SK-N-SH (cell line): ENCODE measurements at regions not wholly inside any gene's neighbourhood (a gene's known extent, or its start where the extent isn't known, plus 50 kb on each side); places are given as distances from the start of the nearest gene placed in this dataset.

ENCODE experiments used
- CTCF ChIA-PET: fragments of 300-600, 350-600 bp; formaldehyde crosslinking; extraction: SDS; loops from one replicate; lab custom pipeline; 2021; lab: Yijun Ruan, JAX
- POLR2A ChIA-PET: fragments of 350-600 bp; sonication (Branson Sonifier 250); formaldehyde crosslinking; extraction: SDS; loops from one replicate; lab custom pipeline; 2020; ENCODE audit warnings: antibody characterized with exemption, inconsistent platforms; lab: Yijun Ruan, JAX
- DNase-seq: peaks from one replicate; pipeline ENCODE4 v3.0.0; 2012
- H2AFZ ChIP-seq: fragments of 200-600 bp; sonication (generic); 2 replicates; pipeline ENCODE4 v1.8.1; 2016; ENCODE audit warnings: antibody characterized with exemption, mild to moderate bottlenecking, low read depth
- H3F3A ChIP-seq: fragments of 200-600 bp; sonication (generic); replicated peaks from 2 replicates; pipeline ENCODE3; 2016; ENCODE audit warnings: antibody characterized with exemption, mild to moderate bottlenecking; ENCODE audit not compliant: insufficient read depth
- H3K27ac ChIP-seq, 2 experiments: fragments of 200-500 bp in 1 of 2; fragments of 200-600 bp in 1 of 2; sonication (Bioruptor generic) in 1 of 2; sonication (generic), shearing (Covaris generic) in 1 of 2; 2 replicates each; pipeline versions ENCODE4 v1.5.1 to v1.6.1; 2014 to 2016; ENCODE audit warnings: low read depth in 2 of 2, inconsistent platforms in 1 of 2, low read length in 1 of 2, mild to moderate bottlenecking in 1 of 2, mixed read lengths in 1 of 2
- H3K27me3 ChIP-seq: fragments of 200-600 bp; sonication (generic), shearing (Covaris generic); 2 replicates; pipeline ENCODE4 v1.6.1; 2016; ENCODE audit warnings: mixed run types; ENCODE audit not compliant: insufficient read depth
- H3K36me3 ChIP-seq, 2 experiments: fragments of 200-500 bp in 1 of 2; fragments of 200-600 bp in 1 of 2; sonication (Bioruptor generic) in 1 of 2; sonication (generic) in 1 of 2; replicated peaks in 1 of 2; 2 replicates each; pipeline versions ENCODE3 to v1.5.1; 2014 to 2016; ENCODE audit warnings: low read length in 1 of 2, mild to moderate bottlenecking in 1 of 2; ENCODE audit not compliant: insufficient read depth in 2 of 2, control insufficient read depth in 1 of 2
- H3K4me1 ChIP-seq, 2 experiments: fragments of 200-500 bp in 1 of 2; fragments of 200-600 bp in 1 of 2; sonication (Bioruptor generic) in 1 of 2; sonication (generic), shearing (Covaris generic) in 1 of 2; 2 replicates each; pipeline versions ENCODE4 v1.5.1 to v1.6.1; 2014 to 2016; ENCODE audit warnings: low read depth in 1 of 2, low read length in 1 of 2, mixed run types in 1 of 2; ENCODE audit not compliant: insufficient read depth in 2 of 2, control insufficient read depth in 1 of 2
- H3K4me2 ChIP-seq: fragments of 200-600 bp; sonication (generic), shearing (Covaris generic); 2 replicates; pipeline ENCODE4 v1.6.1; 2017; ENCODE audit warnings: mixed run types
- H3K4me3 ChIP-seq, 2 experiments: fragments of 200-500 bp in 1 of 2; fragments of 200-600 bp in 1 of 2; sonication (Bioruptor generic) in 1 of 2; sonication (generic), shearing (Covaris generic) in 1 of 2; 2 replicates each; pipeline versions ENCODE4 v1.5.1 to v1.8.1; 2014 to 2016; ENCODE audit warnings: low read depth in 2 of 2, inconsistent platforms in 1 of 2, low read length in 1 of 2, mild to moderate bottlenecking in 1 of 2, mixed read lengths in 1 of 2, moderate library complexity in 1 of 2
- H3K79me2 ChIP-seq: fragments of 200-600 bp; sonication (generic); 2 replicates; pipeline ENCODE4 v1.8.1; 2017; ENCODE audit warnings: mild to moderate bottlenecking; ENCODE audit not compliant: insufficient read depth
- H3K9ac ChIP-seq: fragments of 200-600 bp; sonication (generic); 2 replicates; pipeline ENCODE4 v1.6.1; 2017; ENCODE audit warnings: mixed run types
- H3K9me2 ChIP-seq: fragments of 200-600 bp; sonication (generic); 2 replicates; pipeline ENCODE4 v1.6.1; 2017; ENCODE audit warnings: mixed run types
- H3K9me3 ChIP-seq: fragments of 200-600 bp; sonication (generic); 2 replicates; pipeline ENCODE4 v1.6.1; 2017; ENCODE audit warnings: mixed run types, mild to moderate bottlenecking, moderate library complexity
- H4K20me1 ChIP-seq: fragments of 200-600 bp; sonication (generic); 2 replicates; pipeline ENCODE4 v1.6.1; 2017; ENCODE audit warnings: mild to moderate bottlenecking, mixed run types; ENCODE audit not compliant: insufficient read depth
- CHD2 ChIP-seq: fragments of 150-350 bp; IDR thresholded peaks from 2 replicates; pipeline ENCODE4 v1.6.1; 2018; ENCODE audit warnings: low read length; ENCODE audit not compliant: partially characterized antibody
- CTCF ChIP-seq: fragments of 200-600 bp; sonication (generic); IDR thresholded peaks from 2 replicates; pipeline ENCODE4 v1.6.1; 2017; ENCODE audit warnings: antibody characterized with exemption, mild to moderate bottlenecking, moderate library complexity
- ELF1 ChIP-seq: IDR thresholded peaks from 2 replicates; pipeline ENCODE4 v1.4.0; 2012
- EZH2phosphoT487 ChIP-seq: fragments of 200-600 bp; sonication (generic); IDR thresholded peaks from 2 replicates; pipeline ENCODE4 v1.6.1; 2017; ENCODE audit warnings: low read depth, mixed run types, mild to moderate bottlenecking, antibody characterized with exemption, moderate library complexity, borderline replicate concordance
- FOSL2 ChIP-seq: IDR thresholded peaks from 2 replicates; pipeline ENCODE4 v1.4.0; 2012; ENCODE audit warnings: low read depth, mild to moderate bottlenecking, moderate library complexity, borderline replicate concordance
- FOXJ3 ChIP-seq: sonication (generic); formaldehyde crosslinking; IDR thresholded peaks from 2 replicates; pipeline ENCODE4 v1.5.1; 2020; ENCODE audit warnings: mild to moderate bottlenecking, missing genetic modification reagents
- FOXM1 ChIP-seq: IDR thresholded peaks from 2 replicates; pipeline ENCODE4 v1.4.0; 2012; ENCODE audit warnings: low read depth, mild to moderate bottlenecking
- GATA2 ChIP-seq: sonication (generic); formaldehyde crosslinking; IDR thresholded peaks from 2 replicates; pipeline ENCODE4 v1.5.0; 2020; ENCODE audit warnings: mild to moderate bottlenecking, missing genetic modification reagents
- JUND ChIP-seq: IDR thresholded peaks from 2 replicates; pipeline ENCODE4 v1.4.0; 2012
- MAX ChIP-seq: IDR thresholded peaks from 2 replicates; pipeline ENCODE4 v1.4.0; 2012; ENCODE audit warnings: low read depth
- MXI1 ChIP-seq: IDR thresholded peaks from 2 replicates; pipeline ENCODE4 v1.6.1; 2012; ENCODE audit warnings: mild to moderate bottlenecking, low read depth, low read length, improper control_type of control experiment
- NFIC ChIP-seq: IDR thresholded peaks from 2 replicates; pipeline ENCODE4 v1.4.0; 2012; ENCODE audit warnings: borderline replicate concordance
- REST ChIP-seq: IDR thresholded peaks from 2 replicates; pipeline ENCODE4 v1.6.1; 2012; ENCODE audit warnings: mild to moderate bottlenecking, low read depth, low read length, moderate library complexity
- RFX5 ChIP-seq: IDR thresholded peaks from 2 replicates; pipeline ENCODE4 v1.6.1; 2012; ENCODE audit warnings: mild to moderate bottlenecking, improper control_type of control experiment, low read length
- RXRA ChIP-seq: IDR thresholded peaks from 2 replicates; pipeline ENCODE4 v1.4.0; 2012; ENCODE audit warnings: low read depth, mild to moderate bottlenecking, borderline replicate concordance
- SMC3 ChIP-seq: IDR thresholded peaks from 2 replicates; pipeline ENCODE4 v1.6.1; 2012; ENCODE audit warnings: low read depth, low read length, improper control_type of control experiment
- TCF12 ChIP-seq: IDR thresholded peaks from 2 replicates; pipeline ENCODE4 v1.4.0; 2012
- TEAD4 ChIP-seq: IDR thresholded peaks from 2 replicates; pipeline ENCODE4 v1.4.0; 2012; ENCODE audit warnings: mild to moderate bottlenecking, borderline replicate concordance; ENCODE audit not compliant: insufficient read depth
- ZBTB33 ChIP-seq: IDR thresholded peaks from 2 replicates; pipeline ENCODE4 v1.4.0; 2012; ENCODE audit warnings: low read depth, borderline replicate concordance
- WGBS: methylation state at CpG from one replicate; pipeline ENCODE4 v1.1.6; 2017; ENCODE audit warnings: low lambda C conversion rate; 5-methylcytosine and 5-hydroxymethylcytosine counted together

GRCh38 chr2:234680688-234681619 is 184.1 kb upstream of the ARL4C start:
- Histone ChIP-seq H3K4me1 (peaks cover 2 to 33% of the 10 kb centered on the region in 2 experiments), H3K9me2 (no peaks in the 10 kb centered on the region), H3K27me3 (no peaks in the 10 kb centered on the region), H3K9ac (no peak overlapping the region; the same call in 1 of the 2 replicates), H3K27ac (peak overlapping the region; percentile 80 to 94; a peak in 3 of 4 replicates), H3F3A (peaks cover 45% of the 10 kb centered on the region), H3K79me2 (no peaks in the 10 kb centered on the region), H3K4me2 (peak overlapping the region; percentile 73; the same call in 1 of the 2 replicates), H2AFZ (no peak overlapping the region), H3K36me3 (no peaks in the 10 kb centered on the region), H3K4me3 (no peak overlapping the region), H4K20me1 (no peaks in the 10 kb centered on the region), H3K9me3 (no peaks in the 10 kb centered on the region)
- ChIA-PET CTCF (interaction anchor here (0.7 to 1.4 kb wide), 4 partner anchors 10 to 426 kb away, joined by 3 to 5 read pairs (median 3); no protein-coding TSS in a partner anchor), POLR2A (no interaction called here)
- TF ChIP-seq TCF12: no peak
- no peak for TF ChIP-seq ZBTB33
- no peak for TF ChIP-seq MXI1
- no peak for TF ChIP-seq CTCF
- no peak for TF ChIP-seq RXRA
- TF ChIP-seq REST: no peak
- TF ChIP-seq FOXM1: no peak
- TF ChIP-seq TEAD4: no peak
- TF ChIP-seq ELF1: no peak
- TF ChIP-seq GATA2: no peak
- TF ChIP-seq NFIC: no peak
- no peak for TF ChIP-seq RFX5
- no peak for TF ChIP-seq SMC3
- no peak for TF ChIP-seq CHD2
- no peak for TF ChIP-seq JUND
- TF ChIP-seq MAX: no peak
- TF ChIP-seq FOXJ3: no peak
- TF ChIP-seq EZH2phosphoT487: no peak
- TF ChIP-seq FOSL2: no peak
- WGBS: 91% methylated on average over 9 of the region's 9 CpGs
- no peak for DNase-seq
